ENCODE measurements at regions not wholly inside any gene's neighbourhood (a gene's known extent, or its start where the extent isn't known, plus 50 kb on each side); places are given as distances from the start of the nearest gene placed in this dataset.

DNA sequence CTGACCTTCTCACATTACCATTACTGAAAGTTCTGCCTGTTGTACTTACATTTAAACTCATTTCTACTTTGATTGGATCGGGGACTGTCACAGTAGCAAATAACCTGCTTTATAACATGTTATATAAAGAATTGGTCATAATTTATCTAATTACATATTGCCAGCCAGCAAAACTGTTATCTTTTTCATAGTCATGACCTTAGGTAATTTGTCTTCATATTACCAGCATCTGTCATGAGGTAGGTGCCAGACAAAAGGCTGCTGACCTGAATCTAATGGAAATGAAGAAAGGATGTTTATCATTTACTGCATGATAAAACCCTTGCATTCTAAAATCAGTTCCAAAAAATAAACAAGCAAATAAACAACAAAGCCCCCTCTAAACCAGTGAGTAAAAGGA lies 89.4 kb upstream of the LRP1B start:
- no peak for DNase-seq

DNA sequence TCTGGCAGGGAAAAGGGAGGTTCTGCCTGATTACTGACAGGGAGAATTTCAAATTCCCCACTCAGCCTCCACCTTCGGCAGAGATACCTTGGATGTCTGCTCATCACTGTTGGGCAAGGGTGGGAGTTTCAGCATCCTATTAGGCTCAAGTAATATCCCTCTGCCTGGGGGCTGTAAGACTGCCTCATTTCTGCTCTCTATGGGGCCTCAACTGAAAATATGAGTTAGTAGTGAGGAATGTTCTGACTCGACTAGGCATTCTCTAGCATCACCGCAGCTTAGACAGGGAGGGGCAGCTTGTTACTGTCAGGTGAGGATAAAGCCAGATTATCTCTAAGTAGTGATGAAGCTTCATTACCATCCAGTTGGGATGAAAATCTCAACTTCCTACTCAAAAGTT lies 87.7 kb upstream of the LRP1B start:
- no peak for DNase-seq

DNA sequence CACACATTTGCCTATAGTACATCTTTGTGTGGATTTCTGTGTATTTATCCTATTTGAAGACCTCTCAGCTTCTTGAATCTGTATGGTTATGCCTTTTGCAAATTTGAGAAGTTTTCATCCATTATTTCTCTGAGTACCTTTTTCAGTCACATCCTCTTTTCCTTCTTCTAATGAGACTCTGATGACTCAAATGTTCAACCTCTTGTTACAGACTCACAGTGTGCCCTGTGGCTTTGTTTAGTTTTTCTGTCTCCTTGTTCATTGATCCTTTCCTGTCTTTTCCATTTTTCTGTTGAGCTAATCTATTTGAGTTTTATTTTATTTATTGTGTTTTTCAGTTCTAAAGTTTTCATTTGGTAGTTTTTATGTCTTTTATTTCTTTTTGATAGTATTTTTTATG lies 87.0 kb upstream of the LRP1B start:
- DNase-seq: no peak

DNA sequence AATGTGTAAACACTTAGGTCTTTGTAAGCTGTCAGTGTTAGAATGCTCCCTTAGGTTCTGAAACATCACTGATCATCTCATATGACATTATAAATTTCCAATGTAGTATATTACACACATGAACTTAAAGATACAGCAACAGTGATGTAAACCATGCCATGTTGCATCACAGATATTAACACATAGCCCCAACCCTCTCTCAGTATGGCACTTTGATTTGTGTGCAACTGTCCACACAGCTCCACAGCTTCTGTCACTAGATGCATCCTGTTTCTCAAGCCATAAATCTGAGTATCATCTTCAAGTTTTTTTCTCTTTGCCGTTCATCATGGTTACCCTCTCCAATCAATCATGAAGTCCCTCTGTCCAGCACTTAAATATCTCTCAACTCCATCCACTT lies 69.2 kb upstream of the LRP1B start:
- no peak for DNase-seq

DNA sequence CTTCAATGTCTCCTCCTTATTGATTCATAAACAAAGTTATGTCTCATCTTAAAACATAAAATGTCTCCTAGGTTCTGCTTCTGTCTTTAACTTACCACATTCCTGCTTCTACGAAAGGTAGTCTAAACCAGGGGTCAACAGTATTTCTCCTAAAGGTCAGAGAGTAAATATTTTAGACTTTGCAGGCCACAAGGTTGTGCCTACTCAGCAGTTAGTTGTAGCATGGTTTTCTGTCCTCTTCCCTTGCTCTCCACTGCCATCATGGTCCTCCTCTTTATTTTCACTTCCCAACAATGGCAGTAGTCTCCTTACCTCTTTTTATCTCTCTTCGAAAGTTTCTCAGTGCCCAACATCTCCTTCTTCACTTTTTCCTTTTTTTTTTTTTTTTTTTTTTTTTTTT lies 68.3 kb upstream of the LRP1B start:
- no peak for DNase-seq

DNA sequence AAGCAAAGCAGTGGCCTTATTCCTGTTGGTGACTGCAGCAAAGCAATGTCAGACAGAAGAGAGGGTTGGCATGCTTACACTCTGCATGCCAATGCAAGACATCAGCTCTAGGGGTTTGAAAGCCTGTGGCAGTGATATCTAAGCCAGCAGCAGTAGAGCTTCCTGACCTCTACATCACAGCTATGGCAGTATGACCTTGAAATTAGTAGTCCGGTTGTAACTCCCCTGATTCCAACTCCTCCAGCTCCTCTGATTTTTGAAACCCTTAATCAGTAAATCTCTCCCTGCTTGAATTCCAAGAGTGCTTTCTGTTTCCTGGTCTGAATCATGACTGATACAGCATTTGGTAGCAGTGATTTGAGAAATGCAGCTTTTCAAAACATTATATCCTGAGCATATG lies 60.0 kb upstream of the LRP1B start:
- no peak for DNase-seq

DNA sequence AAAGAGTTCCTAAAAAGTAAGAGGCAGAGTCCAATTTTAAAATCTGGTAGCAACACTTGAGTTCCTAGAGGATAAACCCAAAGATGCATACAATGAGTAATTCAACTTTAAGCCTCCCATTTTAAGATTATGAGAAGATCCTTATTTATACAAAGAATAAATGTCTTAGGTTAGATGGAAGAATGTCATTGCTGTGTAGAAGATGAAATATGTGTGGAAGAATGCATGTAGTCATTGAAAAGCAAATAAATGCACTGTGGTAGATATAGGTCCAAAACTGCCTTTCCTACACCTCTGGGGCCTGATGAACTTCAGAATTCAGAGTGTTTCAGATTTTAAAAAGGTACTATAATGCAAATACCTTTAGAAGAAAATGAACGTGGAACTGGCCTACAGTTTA lies 58.7 kb upstream of the LRP1B start:
- no peak for DNase-seq

DNA sequence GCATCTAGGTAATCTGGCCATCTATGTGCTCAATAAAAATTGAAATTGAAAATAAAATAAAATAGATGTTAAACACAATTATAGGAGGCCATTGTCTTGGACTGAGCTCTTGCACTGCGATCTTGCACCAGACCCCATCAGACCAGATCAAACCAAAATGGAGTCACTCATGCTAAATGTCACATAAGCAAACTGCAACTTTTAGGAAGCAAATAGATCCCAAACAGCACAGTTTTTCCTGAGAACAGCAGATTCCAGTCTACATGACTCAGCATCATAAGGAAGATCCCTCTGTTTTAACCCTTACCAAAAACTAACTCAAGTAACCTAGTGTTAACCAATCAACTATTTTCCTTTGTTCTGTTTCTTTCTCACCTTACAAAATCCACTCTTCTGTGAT lies 57.7 kb upstream of the LRP1B start:
- DNase-seq: no peak

DNA sequence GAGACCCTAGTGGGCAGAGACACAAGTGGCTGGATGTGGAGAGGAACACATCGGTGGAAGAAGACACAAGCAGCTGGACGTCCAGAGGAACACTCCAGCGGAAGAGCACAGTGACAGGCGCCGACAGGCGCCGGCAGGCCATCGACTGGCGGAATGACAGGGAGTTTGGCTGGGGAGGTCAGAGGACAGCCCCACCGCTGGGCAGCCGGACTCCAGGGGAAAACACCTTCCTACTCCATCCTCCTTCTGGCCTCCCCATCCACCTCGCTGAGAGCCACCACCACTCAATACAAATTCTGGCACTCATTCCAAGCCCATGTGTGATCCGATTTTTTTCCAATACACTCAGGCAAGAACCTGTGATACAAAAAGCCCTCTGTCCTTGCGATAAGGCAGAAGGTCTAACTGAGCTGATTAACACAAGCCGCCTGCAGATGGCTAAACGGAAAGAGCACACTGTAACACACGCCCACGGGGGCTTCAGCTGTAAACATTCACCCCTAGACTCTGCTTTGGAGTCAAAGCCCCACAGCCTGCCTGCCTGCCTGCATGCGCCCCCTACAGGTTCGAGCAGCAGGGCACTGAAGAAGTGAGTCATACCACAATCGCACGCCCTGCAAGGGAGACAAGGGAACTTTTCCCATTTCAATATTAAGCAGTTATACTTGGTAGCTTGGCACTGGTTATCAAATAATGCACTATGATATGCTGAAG lies 50.2 kb upstream of the LRP1B start:
- peak; percentile 2 for DNase-seq
